IMR-90 (cell line): ENCODE measurements at regions not wholly inside any gene's neighbourhood (a gene's known extent, or its start where the extent isn't known, plus 50 kb on each side); places are given as distances from the start of the nearest gene placed in this dataset.

Experiments used
- CEBPB ChIP-seq: IDR thresholded peaks from 2 replicates; pipeline ENCODE4 v1.6.1; 2012; ENCODE audit warnings: low read depth, low read length, improper control_type of control experiment
- FOS ChIP-seq: fragments of 150-350 bp; IDR thresholded peaks from 2 replicates; pipeline ENCODE4 v1.6.1; 2016; ENCODE audit warnings: low read depth, low read length
- MXI1 ChIP-seq: IDR thresholded peaks from 2 replicates; pipeline ENCODE4 v1.6.1; 2012; ENCODE audit warnings: low read depth, mild to moderate bottlenecking, low read length, moderate library complexity, borderline replicate concordance
- POLR2A ChIP-seq: IDR thresholded peaks from 2 replicates; pipeline ENCODE4 v1.6.1; 2012; ENCODE audit warnings: mild to moderate bottlenecking, low read depth, low read length
- SMC3 ChIP-seq: fragments of 150-350 bp; IDR thresholded peaks from 2 replicates; pipeline ENCODE4 v1.6.1; 2016; ENCODE audit warnings: low read depth, mild to moderate bottlenecking, antibody characterized with exemption, low read length, moderate library complexity
- TF ChIP-seq, protein P1 (sequence below): conservative IDR thresholded peaks from 2 replicates; pipeline ENCODE4 v1.5.1; 2012; ENCODE audit warnings: mild to moderate bottlenecking, low read depth, low read length, improper control_type of control experiment

DNA sequence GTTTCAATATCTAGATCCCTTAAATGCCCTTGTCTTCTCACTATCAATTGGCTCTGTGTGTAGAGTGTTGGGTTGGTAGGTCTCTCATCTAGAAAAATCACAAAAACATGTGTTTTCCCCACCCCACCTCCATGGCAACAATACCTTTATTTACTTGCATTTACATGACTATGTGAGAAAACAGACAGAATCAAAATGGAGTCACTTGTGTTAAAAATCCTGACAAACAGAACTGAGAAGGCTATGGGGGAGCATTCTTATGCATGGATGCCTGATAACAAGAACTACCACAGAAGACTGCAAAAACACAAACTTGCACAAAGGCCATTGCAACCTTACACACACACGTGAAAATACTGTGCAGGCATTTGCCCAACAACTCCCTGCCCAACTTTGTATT lies 1352.9 kb upstream of the CDH9 start:
- TF ChIP-seq CEBPB, result no peak
- TF ChIP-seq, protein P1, sequence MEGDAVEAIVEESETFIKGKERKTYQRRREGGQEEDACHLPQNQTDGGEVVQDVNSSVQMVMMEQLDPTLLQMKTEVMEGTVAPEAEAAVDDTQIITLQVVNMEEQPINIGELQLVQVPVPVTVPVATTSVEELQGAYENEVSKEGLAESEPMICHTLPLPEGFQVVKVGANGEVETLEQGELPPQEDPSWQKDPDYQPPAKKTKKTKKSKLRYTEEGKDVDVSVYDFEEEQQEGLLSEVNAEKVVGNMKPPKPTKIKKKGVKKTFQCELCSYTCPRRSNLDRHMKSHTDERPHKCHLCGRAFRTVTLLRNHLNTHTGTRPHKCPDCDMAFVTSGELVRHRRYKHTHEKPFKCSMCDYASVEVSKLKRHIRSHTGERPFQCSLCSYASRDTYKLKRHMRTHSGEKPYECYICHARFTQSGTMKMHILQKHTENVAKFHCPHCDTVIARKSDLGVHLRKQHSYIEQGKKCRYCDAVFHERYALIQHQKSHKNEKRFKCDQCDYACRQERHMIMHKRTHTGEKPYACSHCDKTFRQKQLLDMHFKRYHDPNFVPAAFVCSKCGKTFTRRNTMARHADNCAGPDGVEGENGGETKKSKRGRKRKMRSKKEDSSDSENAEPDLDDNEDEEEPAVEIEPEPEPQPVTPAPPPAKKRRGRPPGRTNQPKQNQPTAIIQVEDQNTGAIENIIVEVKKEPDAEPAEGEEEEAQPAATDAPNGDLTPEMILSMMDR, result no peak
- TF ChIP-seq MXI1, result no peak
- no peak for TF ChIP-seq POLR2A
- TF ChIP-seq SMC3, result no peak
- TF ChIP-seq FOS, result no peak
